ENCODE measurements at regions not wholly inside any gene's neighbourhood (a gene's known extent, or its start where the extent isn't known, plus 50 kb on each side); places are given as distances from the start of the nearest gene placed in this dataset.
"Not testable (repeated sequence)": the region's sequence is repeated elsewhere in the genome, so short reads cannot be mapped to it uniquely, and the experiment has no call there.

GRCh38 chr4:27966664-27967063 is 1106.0 kb downstream of the STIM2 start:
- H3K27me3 ChIP-seq (replicated peaks; ENCODE audit: control insufficient read depth, insufficient read depth, low read length): no peaks in the 10 kb centered on the region

GRCh38 chr4:27973056-27973455 is 1112.4 kb downstream of the STIM2 start:
- Histone ChIP-seq H3K4me3 (replicated peaks; ENCODE audit: low read depth, low read length) (no peak overlapping the region), H3K36me3 (ENCODE audit: control insufficient read depth, insufficient read depth, low read length) (no peaks in the 10 kb centered on the region), H3K27me3 (replicated peaks; ENCODE audit: control insufficient read depth, insufficient read depth, low read length) (no peaks in the 10 kb centered on the region)
- no peak for TF ChIP-seq CTCF (IDR thresholded peaks at IDR 0.05; ENCODE audit: insufficient read depth, low read length, poor library complexity, severe bottlenecking)
- DNase-seq (ENCODE audit: extremely low read depth, insufficient read length): no peak

More at GRCh38 chr4:27966664-27967063, 1106.0 kb downstream of the STIM2 start:
- H3K4me3 ChIP-seq (replicated peaks; ENCODE audit: low read depth, low read length): no peak overlapping the region
- no peaks in the 10 kb centered on the region for H3K36me3 ChIP-seq (ENCODE audit: control insufficient read depth, insufficient read depth, low read length)
- DNase-seq (ENCODE audit: extremely low read depth, insufficient read length): no peak
- TF ChIP-seq CTCF (IDR thresholded peaks at IDR 0.05; ENCODE audit: insufficient read depth, low read length, poor library complexity, severe bottlenecking): no peak

- no peak for TF ChIP-seq CTCF (IDR thresholded peaks at IDR 0.05; ENCODE audit: insufficient read depth, low read length, poor library complexity, severe bottlenecking)
- H3K27me3 ChIP-seq (replicated peaks; ENCODE audit: control insufficient read depth, insufficient read depth, low read length): no peaks in the 10 kb centered on the region
- no peak for DNase-seq (ENCODE audit: extremely low read depth, insufficient read length)
- no peak overlapping the region for H3K4me3 ChIP-seq (replicated peaks; ENCODE audit: low read depth, low read length)
- H3K36me3 ChIP-seq (ENCODE audit: control insufficient read depth, insufficient read depth, low read length): no peaks in the 10 kb centered on the region
These were observed 1113.1 kb downstream of the STIM2 start for GRCh38 chr4:27973700-27974099.

- DNase-seq (ENCODE audit: extremely low read depth, insufficient read length): no peak
- Histone ChIP-seq H3K4me3 (replicated peaks; ENCODE audit: low read depth, low read length) (no peak overlapping the region), H3K36me3 (ENCODE audit: control insufficient read depth, insufficient read depth, low read length) (no peaks in the 10 kb centered on the region), H3K27me3 (replicated peaks; ENCODE audit: control insufficient read depth, insufficient read depth, low read length) (no peaks in the 10 kb centered on the region)
- no peak for TF ChIP-seq CTCF (IDR thresholded peaks at IDR 0.05; ENCODE audit: insufficient read depth, low read length, poor library complexity, severe bottlenecking)
These were observed 1113.7 kb downstream of the STIM2 start for GRCh38 chr4:27974339-27974738.

GRCh38 chr4:27974881-27975280 is 1114.2 kb downstream of the STIM2 start:
- DNase-seq (ENCODE audit: extremely low read depth, insufficient read length); H3K27me3 ChIP-seq (replicated peaks; ENCODE audit: control insufficient read depth, insufficient read depth, low read length); H3K4me3 ChIP-seq (replicated peaks; ENCODE audit: low read depth, low read length); H3K36me3 ChIP-seq (ENCODE audit: control insufficient read depth, insufficient read depth, low read length): not testable (repeated sequence)

GRCh38 chr4:27978427-27979109 is 1117.9 kb downstream of the STIM2 start:
- DNase-seq (ENCODE audit: extremely low read depth, insufficient read length); H3K27me3 ChIP-seq (replicated peaks; ENCODE audit: control insufficient read depth, insufficient read depth, low read length); H3K4me3 ChIP-seq (replicated peaks; ENCODE audit: low read depth, low read length); H3K36me3 ChIP-seq (ENCODE audit: control insufficient read depth, insufficient read depth, low read length): not testable (repeated sequence)

GRCh38 chr4:27985522-27985921 is 1124.9 kb downstream of the STIM2 start:
- no peak for TF ChIP-seq CTCF (IDR thresholded peaks at IDR 0.05; ENCODE audit: insufficient read depth, low read length, poor library complexity, severe bottlenecking)
- no peak overlapping the region for H3K4me3 ChIP-seq (replicated peaks; ENCODE audit: low read depth, low read length)
- H3K27me3 ChIP-seq (replicated peaks; ENCODE audit: control insufficient read depth, insufficient read depth, low read length): no peaks in the 10 kb centered on the region
- DNase-seq (ENCODE audit: extremely low read depth, insufficient read length): no peak
- no peaks in the 10 kb centered on the region for H3K36me3 ChIP-seq (ENCODE audit: control insufficient read depth, insufficient read depth, low read length)
